ENCODE measurements at regions not wholly inside any gene's neighbourhood (a gene's known extent, or its start where the extent isn't known, plus 50 kb on each side); places are given as distances from the start of the nearest gene placed in this dataset.

GRCh38 chr20:19161336-19161735, 51.1 kb upstream of the SLC24A3 start:
- ChIA-PET POLR2A (no interaction called here), CTCF (no interaction called here), RAD21 (ENCODE audit: low non-redundant PET in 1 of 2, low total read pairs in 2 of 2, uncharacterized antibody in 2 of 2, unreplicated experiment in 2 of 2) (no interaction called here)
- Histone ChIP-seq H3K4me1 (ENCODE audit: control insufficient read depth in 1 of 2, insufficient read depth in 2 of 2, low read length in 2 of 2) (no peaks in the 10 kb centered on the region), H3K36me3 (ENCODE audit: control insufficient read depth in 1 of 2, insufficient read depth in 2 of 2, low read length in 2 of 2) (no peaks in the 10 kb centered on the region), H3K4me3 (replicated peaks in 1 of 2; ENCODE audit: low read depth in 1 of 2, low read length in 2 of 2) (no peak overlapping the region), H3K9ac (ENCODE audit: low read length) (no peak overlapping the region), H3K27ac (ENCODE audit: low read depth, low read length) (no peak overlapping the region), H3K9me3 (ENCODE audit: control insufficient read depth in 1 of 2, insufficient read depth in 1 of 2, low read depth in 1 of 2, low read length in 2 of 2) (no peaks in the 10 kb centered on the region), H3K4me2 (ENCODE audit: low read length) (no peak overlapping the region), H3K27me3 (ENCODE audit: insufficient read depth, low read length) (no peaks in the 10 kb centered on the region), H2AFZ (ENCODE audit: low read depth, low read length, poor library complexity, severe bottlenecking) (no peak overlapping the region), H3K79me2 (ENCODE audit: insufficient read depth, low read length) (no peaks in the 10 kb centered on the region), H4K20me1 (ENCODE audit: insufficient read depth) (no peaks in the 10 kb centered on the region), H3K9me2 (ENCODE audit: insufficient read depth) (no peaks in the 10 kb centered on the region)
- no TSS peak for BruUV-seq (replicated peaks)
- ATAC-seq (no peak), DNase-seq (ENCODE audit: low read depth, low spot score) (no peak)
- intact Hi-C loops (cut with micrococcal nuclease): no loop called here
- no peak for TF ChIP-seq POLR2A (IDR thresholded peaks at IDR 0.05; ENCODE audit: borderline replicate concordance, extremely low read depth, insufficient read depth, insufficient read length)
- no peak for TF ChIP-seq REST (IDR thresholded peaks at IDR 0.05; ENCODE audit: low read depth)
- no peak for TF ChIP-seq CTCF (IDR thresholded peaks at IDR 0.05 in 2 of 3, conservative IDR thresholded peaks at IDR 0.05 in 1 of 3; ENCODE audit: borderline replicate concordance in 1 of 3, insufficient read depth in 1 of 3, low read depth in 2 of 3, low read length in 2 of 3)
- no peak for TF ChIP-seq ZNF274 (IDR thresholded peaks at IDR 0.05; ENCODE audit: low read depth, low read length)
- TF ChIP-seq ELF1 (IDR thresholded peaks at IDR 0.05; ENCODE audit: borderline replicate concordance, low read depth): no peak
- no peak for TF ChIP-seq EZH2phosphoT487 (IDR thresholded peaks at IDR 0.05; ENCODE audit: borderline replicate concordance)
- TF ChIP-seq ZBTB33 (IDR thresholded peaks at IDR 0.05; ENCODE audit: extremely low read depth, insufficient replicate concordance, low read length): no peak
- no peak for TF ChIP-seq RAD21 (IDR thresholded peaks at IDR 0.05; ENCODE audit: low read depth)
- no peak for TF ChIP-seq CEBPB (IDR thresholded peaks at IDR 0.05; ENCODE audit: low read depth)
- no peak for TF ChIP-seq ATF3 (IDR thresholded peaks at IDR 0.05)
- TF ChIP-seq CBX3 (IDR thresholded peaks at IDR 0.05; ENCODE audit: low read depth): no peak
